Panc1 (cell line): ENCODE measurements at regions not wholly inside any gene's neighbourhood (a gene's known extent, or its start where the extent isn't known, plus 50 kb on each side); places are given as distances from the start of the nearest gene placed in this dataset.

Experiments
- CTCF ChIP-seq: fragments of 450-650 bp; IDR thresholded peaks from 2 replicates; pipeline ENCODE4 v1.5.1; 2017; ENCODE audit warnings: mild to moderate bottlenecking
- POLR2AphosphoS5 ChIP-seq: IDR thresholded peaks from 2 replicates; pipeline ENCODE4 v1.6.1; 2012; ENCODE audit warnings: mild to moderate bottlenecking, low read depth, low read length, moderate library complexity
- SIN3A ChIP-seq: IDR thresholded peaks from 2 replicates; pipeline ENCODE4 v1.6.1; 2012; ENCODE audit warnings: low read depth, mild to moderate bottlenecking, low read length, moderate library complexity, borderline replicate concordance; ENCODE audit not compliant: insufficient read depth
- TF ChIP-seq, protein P1 (sequence below), 2 experiments: IDR thresholded peaks; 2 replicates each; pipeline ENCODE4 v1.6.1; 2011 to 2012; ENCODE audit warnings: low read depth in 2 of 2, control low read depth in 1 of 2, low read length in 1 of 2, mild to moderate bottlenecking in 1 of 2, moderate library complexity in 1 of 2; ENCODE audit not compliant: insufficient read depth in 1 of 2

- TF ChIP-seq CTCF (no peak), POLR2AphosphoS5 (no peak), SIN3A (no peak)
- TF ChIP-seq, protein P1, sequence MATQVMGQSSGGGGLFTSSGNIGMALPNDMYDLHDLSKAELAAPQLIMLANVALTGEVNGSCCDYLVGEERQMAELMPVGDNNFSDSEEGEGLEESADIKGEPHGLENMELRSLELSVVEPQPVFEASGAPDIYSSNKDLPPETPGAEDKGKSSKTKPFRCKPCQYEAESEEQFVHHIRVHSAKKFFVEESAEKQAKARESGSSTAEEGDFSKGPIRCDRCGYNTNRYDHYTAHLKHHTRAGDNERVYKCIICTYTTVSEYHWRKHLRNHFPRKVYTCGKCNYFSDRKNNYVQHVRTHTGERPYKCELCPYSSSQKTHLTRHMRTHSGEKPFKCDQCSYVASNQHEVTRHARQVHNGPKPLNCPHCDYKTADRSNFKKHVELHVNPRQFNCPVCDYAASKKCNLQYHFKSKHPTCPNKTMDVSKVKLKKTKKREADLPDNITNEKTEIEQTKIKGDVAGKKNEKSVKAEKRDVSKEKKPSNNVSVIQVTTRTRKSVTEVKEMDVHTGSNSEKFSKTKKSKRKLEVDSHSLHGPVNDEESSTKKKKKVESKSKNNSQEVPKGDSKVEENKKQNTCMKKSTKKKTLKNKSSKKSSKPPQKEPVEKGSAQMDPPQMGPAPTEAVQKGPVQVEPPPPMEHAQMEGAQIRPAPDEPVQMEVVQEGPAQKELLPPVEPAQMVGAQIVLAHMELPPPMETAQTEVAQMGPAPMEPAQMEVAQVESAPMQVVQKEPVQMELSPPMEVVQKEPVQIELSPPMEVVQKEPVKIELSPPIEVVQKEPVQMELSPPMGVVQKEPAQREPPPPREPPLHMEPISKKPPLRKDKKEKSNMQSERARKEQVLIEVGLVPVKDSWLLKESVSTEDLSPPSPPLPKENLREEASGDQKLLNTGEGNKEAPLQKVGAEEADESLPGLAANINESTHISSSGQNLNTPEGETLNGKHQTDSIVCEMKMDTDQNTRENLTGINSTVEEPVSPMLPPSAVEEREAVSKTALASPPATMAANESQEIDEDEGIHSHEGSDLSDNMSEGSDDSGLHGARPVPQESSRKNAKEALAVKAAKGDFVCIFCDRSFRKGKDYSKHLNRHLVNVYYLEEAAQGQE (IDR thresholded peaks at IDR 0.05; ENCODE audit: insufficient read depth in 1 of 2, low read depth in 2 of 2, low read length in 1 of 2), result no peak
Observed at GRCh38 chr10:3010816-3011460, 56.4 kb upstream of the PFKP start.
